ENCODE measurements at regions not wholly inside any gene's neighbourhood (a gene's known extent, or its start where the extent isn't known, plus 50 kb on each side); places are given as distances from the start of the nearest gene placed in this dataset.

DNA sequence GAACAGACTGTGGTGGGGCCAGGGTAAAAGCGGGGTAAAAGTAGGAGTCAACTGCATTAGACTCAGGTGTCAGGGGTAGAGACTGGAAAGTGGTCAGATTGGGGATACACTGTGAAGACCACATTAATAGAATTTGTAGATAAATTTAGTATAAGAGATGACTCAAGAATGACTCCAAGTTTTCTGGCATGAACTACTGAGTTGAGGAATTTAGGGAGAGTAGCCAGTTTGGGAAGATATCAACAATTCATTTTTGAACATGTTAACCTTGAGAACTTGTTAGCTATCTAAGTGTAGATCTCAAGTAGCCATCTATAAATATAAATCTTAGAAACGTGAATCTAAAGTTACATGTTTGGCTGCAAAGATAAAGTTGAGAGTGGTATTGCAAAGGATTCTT is 206.9 kb upstream of the HCCS start:
- no TSS peak for BruUV-seq (replicated peaks)
- no peaks in the 10 kb centered on the region for H3K4me1 ChIP-seq (ENCODE audit: control insufficient read depth, insufficient read depth, low read length)
- POLR2A ChIA-PET = interaction anchor here (0.6 kb wide), 1 partner anchor 1544 kb away, joined by 4 read pairs; no protein-coding TSS in a partner anchor
- no peak overlapping the region for H3K27ac ChIP-seq (ENCODE audit: low read length)
- H3K27me3 ChIP-seq (ENCODE audit: control insufficient read depth, insufficient read depth, low read length) = no peaks in the 10 kb centered on the region
- H3K36me3 ChIP-seq (ENCODE audit: control insufficient read depth, insufficient read depth, low read length) = no peaks in the 10 kb centered on the region
- in situ Hi-C loops (cut with HindIII; ENCODE audit: low pct_unique_long_range_greater_than_20kb, low sequenced_read_pairs) = no loop called here
- DNase-seq (ENCODE audit: low read depth, low spot score) = no peak
- no peak for ATAC-seq
- CTCF ChIA-PET = no interaction called here
- no peak overlapping the region for H3K4me3 ChIP-seq (ENCODE audit: low read depth in 2 of 2, low read length in 2 of 2)
- intact Hi-C loops (cut with micrococcal nuclease; ENCODE audit: unreplicated experiment) = no loop called here
- TF ChIP-seq, protein P1, sequence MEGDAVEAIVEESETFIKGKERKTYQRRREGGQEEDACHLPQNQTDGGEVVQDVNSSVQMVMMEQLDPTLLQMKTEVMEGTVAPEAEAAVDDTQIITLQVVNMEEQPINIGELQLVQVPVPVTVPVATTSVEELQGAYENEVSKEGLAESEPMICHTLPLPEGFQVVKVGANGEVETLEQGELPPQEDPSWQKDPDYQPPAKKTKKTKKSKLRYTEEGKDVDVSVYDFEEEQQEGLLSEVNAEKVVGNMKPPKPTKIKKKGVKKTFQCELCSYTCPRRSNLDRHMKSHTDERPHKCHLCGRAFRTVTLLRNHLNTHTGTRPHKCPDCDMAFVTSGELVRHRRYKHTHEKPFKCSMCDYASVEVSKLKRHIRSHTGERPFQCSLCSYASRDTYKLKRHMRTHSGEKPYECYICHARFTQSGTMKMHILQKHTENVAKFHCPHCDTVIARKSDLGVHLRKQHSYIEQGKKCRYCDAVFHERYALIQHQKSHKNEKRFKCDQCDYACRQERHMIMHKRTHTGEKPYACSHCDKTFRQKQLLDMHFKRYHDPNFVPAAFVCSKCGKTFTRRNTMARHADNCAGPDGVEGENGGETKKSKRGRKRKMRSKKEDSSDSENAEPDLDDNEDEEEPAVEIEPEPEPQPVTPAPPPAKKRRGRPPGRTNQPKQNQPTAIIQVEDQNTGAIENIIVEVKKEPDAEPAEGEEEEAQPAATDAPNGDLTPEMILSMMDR (IDR thresholded peaks at IDR 0.05) = no peak
- TF ChIP-seq SIN3A (IDR thresholded peaks at IDR 0.05; ENCODE audit: borderline replicate concordance, insufficient read depth, low read depth, low read length) (no peak), POLR2AphosphoS5 (IDR thresholded peaks at IDR 0.05; ENCODE audit: low read depth, low read length) (no peak), TCF7L2 (IDR thresholded peaks at IDR 0.05; ENCODE audit: low read depth, low read length) (no peak)
- TF ChIP-seq, protein P2, sequence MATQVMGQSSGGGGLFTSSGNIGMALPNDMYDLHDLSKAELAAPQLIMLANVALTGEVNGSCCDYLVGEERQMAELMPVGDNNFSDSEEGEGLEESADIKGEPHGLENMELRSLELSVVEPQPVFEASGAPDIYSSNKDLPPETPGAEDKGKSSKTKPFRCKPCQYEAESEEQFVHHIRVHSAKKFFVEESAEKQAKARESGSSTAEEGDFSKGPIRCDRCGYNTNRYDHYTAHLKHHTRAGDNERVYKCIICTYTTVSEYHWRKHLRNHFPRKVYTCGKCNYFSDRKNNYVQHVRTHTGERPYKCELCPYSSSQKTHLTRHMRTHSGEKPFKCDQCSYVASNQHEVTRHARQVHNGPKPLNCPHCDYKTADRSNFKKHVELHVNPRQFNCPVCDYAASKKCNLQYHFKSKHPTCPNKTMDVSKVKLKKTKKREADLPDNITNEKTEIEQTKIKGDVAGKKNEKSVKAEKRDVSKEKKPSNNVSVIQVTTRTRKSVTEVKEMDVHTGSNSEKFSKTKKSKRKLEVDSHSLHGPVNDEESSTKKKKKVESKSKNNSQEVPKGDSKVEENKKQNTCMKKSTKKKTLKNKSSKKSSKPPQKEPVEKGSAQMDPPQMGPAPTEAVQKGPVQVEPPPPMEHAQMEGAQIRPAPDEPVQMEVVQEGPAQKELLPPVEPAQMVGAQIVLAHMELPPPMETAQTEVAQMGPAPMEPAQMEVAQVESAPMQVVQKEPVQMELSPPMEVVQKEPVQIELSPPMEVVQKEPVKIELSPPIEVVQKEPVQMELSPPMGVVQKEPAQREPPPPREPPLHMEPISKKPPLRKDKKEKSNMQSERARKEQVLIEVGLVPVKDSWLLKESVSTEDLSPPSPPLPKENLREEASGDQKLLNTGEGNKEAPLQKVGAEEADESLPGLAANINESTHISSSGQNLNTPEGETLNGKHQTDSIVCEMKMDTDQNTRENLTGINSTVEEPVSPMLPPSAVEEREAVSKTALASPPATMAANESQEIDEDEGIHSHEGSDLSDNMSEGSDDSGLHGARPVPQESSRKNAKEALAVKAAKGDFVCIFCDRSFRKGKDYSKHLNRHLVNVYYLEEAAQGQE (IDR thresholded peaks at IDR 0.05; ENCODE audit: insufficient read depth in 1 of 2, low read depth in 2 of 2, low read length in 1 of 2) = no peak
- no peaks in the 10 kb centered on the region for H3K9me3 ChIP-seq (ENCODE audit: control insufficient read depth, insufficient read depth, low read depth, low read length)

DNA sequence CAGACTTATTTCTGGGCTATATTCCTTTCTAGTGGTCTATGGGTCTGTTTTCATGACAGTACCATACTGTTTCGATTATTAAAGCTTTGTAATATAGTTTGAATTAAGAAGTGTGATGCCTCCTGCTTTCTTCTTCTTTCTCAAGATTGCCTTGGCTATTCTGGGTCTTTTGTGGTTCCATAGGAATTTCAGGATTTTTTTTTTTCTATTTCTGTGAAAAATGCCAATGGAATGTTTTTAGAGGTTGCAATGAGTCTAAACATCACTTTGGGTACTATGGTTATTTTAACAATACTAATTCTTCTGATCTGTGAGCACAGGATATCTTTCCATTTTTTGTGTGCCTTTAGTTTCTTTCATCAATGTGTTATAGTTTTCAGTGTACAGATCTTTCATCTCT is 204.3 kb upstream of the HCCS start:
- TF ChIP-seq, protein P1 (IDR thresholded peaks at IDR 0.05) = no peak
- TF ChIP-seq TCF7L2 (IDR thresholded peaks at IDR 0.05; ENCODE audit: low read depth, low read length) = no peak
- TF ChIP-seq, protein P2 (IDR thresholded peaks at IDR 0.05; ENCODE audit: insufficient read depth in 1 of 2, low read depth in 2 of 2, low read length in 1 of 2) = no peak
- no peak for TF ChIP-seq SIN3A (IDR thresholded peaks at IDR 0.05; ENCODE audit: borderline replicate concordance, insufficient read depth, low read depth, low read length)
- TF ChIP-seq POLR2AphosphoS5 (IDR thresholded peaks at IDR 0.05; ENCODE audit: low read depth, low read length) = no peak
- H3K4me1 ChIP-seq (ENCODE audit: control insufficient read depth, insufficient read depth, low read length) = no peaks in the 10 kb centered on the region
- H3K27me3 ChIP-seq (ENCODE audit: control insufficient read depth, insufficient read depth, low read length) = no peaks in the 10 kb centered on the region
- in situ Hi-C loops (cut with HindIII; ENCODE audit: low pct_unique_long_range_greater_than_20kb, low sequenced_read_pairs) = no loop called here
- no peak for DNase-seq (ENCODE audit: low read depth, low spot score)
- no peaks in the 10 kb centered on the region for H3K9me3 ChIP-seq (ENCODE audit: control insufficient read depth, insufficient read depth, low read depth, low read length)
- H3K27ac ChIP-seq (ENCODE audit: low read length) = no peak overlapping the region
- no peak overlapping the region for H3K4me3 ChIP-seq (ENCODE audit: low read depth in 2 of 2, low read length in 2 of 2)
- intact Hi-C loops (cut with micrococcal nuclease; ENCODE audit: unreplicated experiment) = no loop called here
- no peak for ATAC-seq
- POLR2A ChIA-PET = no interaction called here
- CTCF ChIA-PET = no interaction called here
- no peaks in the 10 kb centered on the region for H3K36me3 ChIP-seq (ENCODE audit: control insufficient read depth, insufficient read depth, low read length)
- BruUV-seq (replicated peaks) = no TSS peak

Data from Panc1 (cell line).